Stomach (tissue), 8 donors: ENCODE measurements at regions not wholly inside any gene's neighbourhood (a gene's known extent, or its start where the extent isn't known, plus 50 kb on each side); places are given as distances from the start of the nearest gene placed in this dataset.
"Not testable (repeated sequence)": the region's sequence is repeated elsewhere in the genome, so short reads cannot be mapped to it uniquely, and the experiment has no call there.

ENCODE experiments used
- DNase-seq, 2 donors: peaks; one replicate each; pipeline versions ENCODE4 v3.0.0 to v3.0.0-alpha.2; 2013 to 2019
- H3K27ac ChIP-seq, 5 donors: fragments of 200-600 bp in 4 of 5; sonication (generic) in 4 of 5; one replicate each; pipeline ENCODE4 v1.5.1; 2013 to 2019; ENCODE audit warnings: mild to moderate bottlenecking in 1 of 5, moderate library complexity in 1 of 5
- H3K27me3 ChIP-seq, 3 donors: fragments of 200-600 bp; sonication (generic); one replicate each; pipeline ENCODE4 v1.5.1; 2017 to 2019; ENCODE audit warnings: mixed run types in 1 of 3
- H3K36me3 ChIP-seq, 4 donors: fragments of 200-600 bp; sonication (generic); 1 replicate in 3 of 4; 2 replicates in 1 of 4; pipeline ENCODE4 v1.5.1; 2016 to 2019
- H3K4me1 ChIP-seq, 4 donors: fragments of 200-600 bp; sonication (generic); one replicate each; pipeline ENCODE4 v1.5.1; 2016 to 2019
- H3K4me3 ChIP-seq, 4 donors: fragments of 200-600 bp; sonication (generic) in 3 of 4; one replicate each; pipeline ENCODE4 v1.5.1; 2016 to 2019; ENCODE audit warnings: mild to moderate bottlenecking in 1 of 4
- H3K9me3 ChIP-seq, 4 donors: fragments of 200-600 bp; sonication (generic); one replicate each; pipeline ENCODE4 v1.5.1; 2016 to 2019
- CTCF ChIP-seq, 7 experiments: fragments of 450-650 bp in 4 of 7; fragments of 200-600 bp in 3 of 7; sonication (generic) in 3 of 7; IDR thresholded peaks; one replicate each; pipeline ENCODE4 v1.5.1; 2016 to 2019; ENCODE audit warnings: antibody characterized with exemption in 7 of 7, control low read depth in 2 of 7, mild to moderate bottlenecking in 1 of 7
- EP300 ChIP-seq: sonication (generic); formaldehyde crosslinking; IDR thresholded peaks from one replicate; pipeline ENCODE4 v1.6.1; 2017; ENCODE audit warnings: antibody characterized with exemption
- POLR2A ChIP-seq, 4 donors: fragments of 450-650 bp; IDR thresholded peaks; one replicate each; pipeline ENCODE4 v1.6.1; 2016; ENCODE audit warnings: antibody characterized with exemption in 4 of 4, control low read depth in 2 of 4, mild to moderate bottlenecking in 1 of 4, moderate library complexity in 1 of 4
- POLR2AphosphoS5 ChIP-seq, 3 donors: sonication (generic); formaldehyde crosslinking; IDR thresholded peaks; one replicate each; pipeline ENCODE4 v1.6.1; 2016; ENCODE audit warnings: antibody characterized with exemption in 3 of 3
- WGBS, 5 donors: extraction: QIAGEN DNeasy Blood & Tissue Kit in 3 of 5; methylation state at CpG; one replicate each; pipeline versions ENCODE4 v1.1.5 to v1.1.7; 2013 to 2018; 5-methylcytosine and 5-hydroxymethylcytosine counted together
- intact Hi-C: fragments of 100-400 bp; cut with DNase I; formaldehyde crosslinking; loops from one replicate; pipeline ENCODE4 v1.15.1; 2023; ENCODE audit warnings: low total_unique reads
- donor health status: healthy with polysubstance abuse.
- donor health status: Bipolar disorder and iron deficiency.
- donor health status: healthy.

GRCh38 chr13:33671560-33671959 lies 146.4 kb upstream of the RFC3 start:
- DNase-seq = no peak
- peaks cover 5 to 17% (median 12%) of the 10 kb centered on the region in 4 donors for H3K4me1 ChIP-seq
- H3K4me3 ChIP-seq = no peak overlapping the region
- TF ChIP-seq POLR2A (IDR thresholded peaks at IDR 0.05) (no peak), POLR2AphosphoS5 (IDR thresholded peaks at IDR 0.05) (no peak), EP300 (no peak), CTCF (IDR thresholded peaks at IDR 0.05) (no peak)
- intact Hi-C loops = no loop called here
- no peaks in the 10 kb centered on the region for H3K9me3 ChIP-seq
- no peak overlapping the region for H3K27ac ChIP-seq
- no peaks in the 10 kb centered on the region for H3K27me3 ChIP-seq
- H3K36me3 ChIP-seq = no peaks in the 10 kb centered on the region

GRCh38 chr13:33672022-33672421 lies 145.9 kb upstream of the RFC3 start:
- intact Hi-C loops, H3K27ac ChIP-seq, H3K27me3 ChIP-seq, H3K9me3 ChIP-seq, H3K4me3 ChIP-seq, DNase-seq, H3K36me3 ChIP-seq: not testable (repeated sequence)
- H3K4me1 ChIP-seq = peaks cover 10 to 22% (median 16%) of the 10 kb centered on the region in 4 donors

GRCh38 chr13:33676045-33676989 lies 141.6 kb upstream of the RFC3 start:
- H3K9me3 ChIP-seq = no peaks in the 10 kb centered on the region
- no peak for TF ChIP-seq EP300
- peak; percentile 33 to 87 (median 48) for TF ChIP-seq POLR2AphosphoS5 (IDR thresholded peaks at IDR 0.05)
- TF ChIP-seq POLR2A (IDR thresholded peaks at IDR 0.05) = no peak
- no peak for TF ChIP-seq CTCF (IDR thresholded peaks at IDR 0.05)
- H3K27me3 ChIP-seq = no peaks in the 10 kb centered on the region
- no peaks in the 10 kb centered on the region for H3K36me3 ChIP-seq
- peaks cover 26 to 54% (median 38%) of the 10 kb centered on the region in 4 donors for H3K4me1 ChIP-seq
- WGBS, 5 donors = 10 to 22% (median 13%) methylated on average over 13 of the region's 13 CpGs
- peak; percentile 64 to 81 for DNase-seq
- H3K4me3 ChIP-seq = peak overlapping the region; percentile 46 to 53 (median 49)
- peak overlapping the region; percentile 54 to 90 (median 83) for H3K27ac ChIP-seq
- intact Hi-C loops = no loop called here

- intact Hi-C loops = no loop called here
- Histone ChIP-seq H3K27ac (peak overlapping the region; percentile 71 to 90 (median 83)), H3K4me3 (peak overlapping the region in 2 of 4 donors; percentile 46 to 50), H3K9me3 (no peaks in the 10 kb centered on the region), H3K36me3 (no peaks in the 10 kb centered on the region), H3K4me1 (peaks cover 26 to 54% (median 38%) of the 10 kb centered on the region in 4 donors), H3K27me3 (no peaks in the 10 kb centered on the region)
- DNase-seq = no peak
- 18 to 49% (median 42%) methylated on average over 1 of the region's 1 CpG for WGBS, 5 donors
- TF ChIP-seq CTCF (IDR thresholded peaks at IDR 0.05) (no peak), POLR2AphosphoS5 (IDR thresholded peaks at IDR 0.05) (peak in 1 of 3 donors; percentile 14), EP300 (no peak), POLR2A (IDR thresholded peaks at IDR 0.05) (no peak)
These were observed 140.7 kb upstream of the RFC3 start for GRCh38 chr13:33677215-33677614.

- DNase-seq = no peak
- intact Hi-C loops = no loop called here
- no peak overlapping the region for H3K4me3 ChIP-seq
- H3K36me3 ChIP-seq = no peaks in the 10 kb centered on the region
- 85 to 90% (median 89%) methylated on average over 9 of the region's 9 CpGs for WGBS, 5 donors
- no peaks in the 10 kb centered on the region for H3K27me3 ChIP-seq
- no peaks in the 10 kb centered on the region for H3K9me3 ChIP-seq
- peak overlapping the region; percentile 54 to 90 (median 83) for H3K27ac ChIP-seq
- TF ChIP-seq CTCF (IDR thresholded peaks at IDR 0.05) (no peak), EP300 (no peak)
- peaks cover 26 to 54% (median 38%) of the 10 kb centered on the region in 4 donors for H3K4me1 ChIP-seq
These were observed 139.9 kb upstream of the RFC3 start for GRCh38 chr13:33678084-33678483.
